ENCODE measurements at regions not wholly inside any gene's neighbourhood (a gene's known extent, or its start where the extent isn't known, plus 50 kb on each side); places are given as distances from the start of the nearest gene placed in this dataset.

DNA sequence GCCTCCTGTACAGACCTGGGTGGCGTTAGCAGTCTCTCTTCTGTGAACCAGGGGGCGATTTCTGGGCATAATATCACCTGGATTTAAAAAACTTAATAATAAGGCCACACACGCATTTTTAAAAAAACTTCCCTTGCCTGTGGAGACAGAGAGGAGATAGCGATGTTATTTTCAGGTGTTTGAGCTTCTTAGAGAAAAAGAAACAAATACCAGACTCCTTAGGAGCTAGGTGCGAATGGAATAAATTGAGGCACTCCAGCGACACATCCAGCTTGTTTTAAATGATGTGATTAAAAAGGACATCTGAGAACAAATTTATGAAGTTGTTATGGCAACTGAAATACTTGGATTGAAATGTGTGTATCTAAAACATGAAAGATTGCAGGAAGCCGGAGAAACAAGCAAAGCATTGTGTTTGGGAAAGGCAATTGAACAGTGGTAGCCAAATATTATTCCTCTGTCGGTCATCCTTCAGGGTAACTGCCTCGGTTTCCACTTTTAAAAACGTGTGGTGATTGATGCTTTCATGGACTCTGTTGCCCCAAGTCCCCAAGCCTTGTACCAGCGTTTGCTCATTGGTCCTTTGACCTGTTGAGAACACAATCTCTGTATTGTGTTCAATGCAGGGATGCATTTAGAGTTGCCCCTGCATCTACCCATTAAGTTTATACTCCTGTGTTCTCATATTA lies 158.7 kb downstream of the TM9SF2 start:
- Histone ChIP-seq H2AFZ (no peak overlapping the region), H3K27ac (no peak overlapping the region), H3K9me2 (ENCODE audit: insufficient read depth) (no peaks in the 10 kb centered on the region), H3K79me2 (ENCODE audit: low read depth) (no peaks in the 10 kb centered on the region), H3K36me3 (ENCODE audit: low read depth) (no peaks in the 10 kb centered on the region), H3K27me3 (ENCODE audit: insufficient read depth, low read depth) (no peaks in the 10 kb centered on the region), H3K9me3 (ENCODE audit: insufficient read depth, low read depth) (no peaks in the 10 kb centered on the region), H3K4me2 (no peak overlapping the region), H3K4me3 (no peak overlapping the region), H3K4me1 (replicated peaks; ENCODE audit: insufficient read depth) (no peaks in the 10 kb centered on the region), H4K20me1 (ENCODE audit: insufficient read depth) (no peaks in the 10 kb centered on the region), H3F3A (ENCODE audit: insufficient read depth, low read depth) (no peaks in the 10 kb centered on the region)
- ChIA-PET CTCF (no interaction called here), POLR2A (ENCODE audit: unreplicated experiment) (no interaction called here)
- peak in 1 of 2 experiments; percentile 29 for DNase-seq
- TF ChIP-seq EZH2 (IDR thresholded peaks at IDR 0.05; ENCODE audit: low read depth) = no peak
- TF ChIP-seq, protein P1, sequence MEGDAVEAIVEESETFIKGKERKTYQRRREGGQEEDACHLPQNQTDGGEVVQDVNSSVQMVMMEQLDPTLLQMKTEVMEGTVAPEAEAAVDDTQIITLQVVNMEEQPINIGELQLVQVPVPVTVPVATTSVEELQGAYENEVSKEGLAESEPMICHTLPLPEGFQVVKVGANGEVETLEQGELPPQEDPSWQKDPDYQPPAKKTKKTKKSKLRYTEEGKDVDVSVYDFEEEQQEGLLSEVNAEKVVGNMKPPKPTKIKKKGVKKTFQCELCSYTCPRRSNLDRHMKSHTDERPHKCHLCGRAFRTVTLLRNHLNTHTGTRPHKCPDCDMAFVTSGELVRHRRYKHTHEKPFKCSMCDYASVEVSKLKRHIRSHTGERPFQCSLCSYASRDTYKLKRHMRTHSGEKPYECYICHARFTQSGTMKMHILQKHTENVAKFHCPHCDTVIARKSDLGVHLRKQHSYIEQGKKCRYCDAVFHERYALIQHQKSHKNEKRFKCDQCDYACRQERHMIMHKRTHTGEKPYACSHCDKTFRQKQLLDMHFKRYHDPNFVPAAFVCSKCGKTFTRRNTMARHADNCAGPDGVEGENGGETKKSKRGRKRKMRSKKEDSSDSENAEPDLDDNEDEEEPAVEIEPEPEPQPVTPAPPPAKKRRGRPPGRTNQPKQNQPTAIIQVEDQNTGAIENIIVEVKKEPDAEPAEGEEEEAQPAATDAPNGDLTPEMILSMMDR (conservative IDR thresholded peaks at IDR 0.05) = no peak
- intact Hi-C loops (cut with micrococcal nuclease; ENCODE audit: unreplicated experiment) = loop anchor here (5.0 to 10.0 kb wide), 2 partner anchors 257 to 1465 kb away; no protein-coding TSS in a partner anchor
- no TSS peak for BruUV-seq (replicated peaks)

DNA sequence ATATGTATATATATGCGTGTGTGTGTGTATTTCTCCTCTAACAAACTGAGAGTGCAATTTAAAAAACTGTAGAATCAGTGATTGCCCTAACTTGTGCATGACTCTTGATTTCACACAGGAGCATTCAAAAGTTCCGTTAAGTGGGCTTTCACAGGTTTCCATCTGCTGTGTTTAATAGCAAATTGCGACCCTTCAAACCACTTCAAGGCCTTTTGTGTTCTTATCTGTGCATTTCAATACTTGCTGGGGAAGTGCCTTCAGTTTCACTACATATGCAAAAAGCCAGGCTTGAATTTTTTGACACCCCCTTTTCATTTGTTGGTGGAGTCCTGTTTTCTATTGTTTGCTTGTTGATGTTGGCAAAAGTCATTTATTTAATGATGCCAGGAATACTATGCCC lies 158.0 kb downstream of the TM9SF2 start:
- DNase-seq = peak in 1 of 2 experiments; percentile 30
- Histone ChIP-seq H2AFZ (no peak overlapping the region), H3K4me2 (no peak overlapping the region), H3K36me3 (ENCODE audit: low read depth) (no peaks in the 10 kb centered on the region), H3K9me2 (ENCODE audit: insufficient read depth) (no peaks in the 10 kb centered on the region), H4K20me1 (ENCODE audit: insufficient read depth) (no peaks in the 10 kb centered on the region), H3K27ac (no peak overlapping the region), H3K4me1 (replicated peaks; ENCODE audit: insufficient read depth) (no peaks in the 10 kb centered on the region), H3K4me3 (no peak overlapping the region), H3K9me3 (ENCODE audit: insufficient read depth, low read depth) (no peaks in the 10 kb centered on the region), H3K27me3 (ENCODE audit: insufficient read depth, low read depth) (no peaks in the 10 kb centered on the region), H3F3A (ENCODE audit: insufficient read depth, low read depth) (no peaks in the 10 kb centered on the region), H3K79me2 (ENCODE audit: low read depth) (no peaks in the 10 kb centered on the region)
- TF ChIP-seq EZH2 (IDR thresholded peaks at IDR 0.05; ENCODE audit: low read depth) = no peak
- TF ChIP-seq, protein P1 (conservative IDR thresholded peaks at IDR 0.05) = no peak
- ChIA-PET CTCF (no interaction called here), POLR2A (ENCODE audit: unreplicated experiment) (no interaction called here)
- intact Hi-C loops (cut with micrococcal nuclease; ENCODE audit: unreplicated experiment) = loop anchor here (5.0 to 10.0 kb wide), 2 partner anchors 258 to 1466 kb away; no protein-coding TSS in a partner anchor
- no TSS peak for BruUV-seq (replicated peaks)

DNA sequence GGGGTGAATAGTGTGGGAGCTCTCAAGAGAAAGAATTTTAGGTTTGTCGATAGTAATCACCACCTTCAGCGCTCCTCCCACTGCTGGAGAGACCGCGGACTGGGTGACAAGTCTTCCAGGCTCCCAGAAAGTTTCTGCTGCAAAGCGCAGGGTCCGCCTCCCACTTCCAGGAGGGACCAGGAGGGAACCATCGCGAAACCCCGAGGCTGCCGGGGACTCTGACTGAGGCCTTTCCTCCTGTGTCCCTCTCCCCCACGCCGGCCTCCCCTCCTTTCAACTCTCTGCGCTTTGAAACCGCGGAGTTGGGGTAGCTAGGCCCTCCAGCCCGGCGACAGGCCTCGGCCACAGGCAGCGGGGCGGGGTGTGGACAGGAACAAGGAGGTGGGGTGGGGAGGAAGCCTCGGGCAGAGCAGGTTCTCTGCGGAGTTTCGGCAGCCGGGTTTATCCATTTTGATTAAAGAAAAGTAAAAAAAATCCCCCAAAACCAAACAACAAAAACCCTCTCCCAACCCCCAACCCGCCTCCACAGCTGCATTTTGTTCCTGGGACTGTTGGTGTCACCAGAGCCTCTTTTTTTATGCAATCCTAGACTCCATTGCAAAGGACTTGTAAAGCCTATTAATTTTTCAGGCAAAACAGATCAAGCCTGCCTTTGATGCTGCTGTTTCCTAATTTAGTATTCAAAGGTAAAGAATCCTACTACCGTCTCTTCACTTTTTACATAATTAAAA lies 157.2 kb downstream of the TM9SF2 start:
- no peaks in the 10 kb centered on the region for H3K4me1 ChIP-seq (replicated peaks; ENCODE audit: insufficient read depth)
- intact Hi-C loops (cut with micrococcal nuclease; ENCODE audit: unreplicated experiment) = loop anchor here (5.0 to 10.0 kb wide), 2 partner anchors 259 to 1466 kb away; no protein-coding TSS in a partner anchor
- no peak for DNase-seq
- ChIA-PET CTCF (no interaction called here), POLR2A (ENCODE audit: unreplicated experiment) (no interaction called here)
- no peaks in the 10 kb centered on the region for H3K9me2 ChIP-seq (ENCODE audit: insufficient read depth)
- H3K4me3 ChIP-seq = no peak overlapping the region
- no peaks in the 10 kb centered on the region for H3K9me3 ChIP-seq (ENCODE audit: insufficient read depth, low read depth)
- no peaks in the 10 kb centered on the region for H3K36me3 ChIP-seq (ENCODE audit: low read depth)
- no peak overlapping the region for H2AFZ ChIP-seq
- no peaks in the 10 kb centered on the region for H3K27me3 ChIP-seq (ENCODE audit: insufficient read depth, low read depth)
- BruUV-seq (replicated peaks) = no TSS peak
- H3K27ac ChIP-seq = no peak overlapping the region
- no peak for TF ChIP-seq EZH2 (IDR thresholded peaks at IDR 0.05; ENCODE audit: low read depth)
- TF ChIP-seq, protein P1 (conservative IDR thresholded peaks at IDR 0.05) = no peak
- no peaks in the 10 kb centered on the region for H3F3A ChIP-seq (ENCODE audit: insufficient read depth, low read depth)
- no peaks in the 10 kb centered on the region for H3K79me2 ChIP-seq (ENCODE audit: low read depth)
- H4K20me1 ChIP-seq (ENCODE audit: insufficient read depth) = no peaks in the 10 kb centered on the region
- H3K4me2 ChIP-seq = no peak overlapping the region
